Adrenal gland (tissue), 9 donors: ENCODE measurements at regions not wholly inside any gene's neighbourhood (a gene's known extent, or its start where the extent isn't known, plus 50 kb on each side); places are given as distances from the start of the nearest gene placed in this dataset.

Source experiments
- DNase-seq, 7 donors: peaks; one replicate each; pipeline ENCODE4 v3.0.0-alpha.2; 2019 to 2020
- H3K27ac ChIP-seq, 5 donors: fragments of 200-600 bp; sonication (generic) in 4 of 5; 1 replicate in 3 of 5; 2 replicates in 2 of 5; pipeline versions ENCODE4 v1.5.1 to v1.8.0; 2016 to 2020; ENCODE audit warnings: mild to moderate bottlenecking in 1 of 5
- H3K27me3 ChIP-seq: fragments of 200-600 bp; 2 replicates; pipeline ENCODE4 v1.8.0; 2021
- H3K36me3 ChIP-seq, 2 donors: fragments of 200-600 bp; replicated peaks in 1 of 2; 1 replicate in 1 of 2; 2 replicates in 1 of 2; pipeline versions ENCODE4 v1.5.1 to v1.8.0; 2018 to 2022
- H3K4me1 ChIP-seq, 2 donors: fragments of 200-600 bp; replicated peaks in 1 of 2; 1 replicate in 1 of 2; 2 replicates in 1 of 2; pipeline versions ENCODE4 v1.5.1 to v1.8.0; 2018 to 2021
- H3K4me3 ChIP-seq, 4 donors: fragments of 200-600 bp; sonication (generic) in 3 of 4; one replicate each; pipeline ENCODE4 v1.5.1; 2016 to 2018
- H3K9me3 ChIP-seq, 3 donors: fragments of 200-600 bp; sonication (generic) in 1 of 3; replicated peaks in 1 of 3; 1 replicate in 2 of 3; 2 replicates in 1 of 3; pipeline versions ENCODE4 v1.5.1 to v1.8.0; 2016 to 2021
- CTCF ChIP-seq, 6 experiments: fragments of 450-650 bp in 4 of 6; fragments of 200-600 bp in 2 of 6; sonication (generic) in 1 of 6; IDR thresholded peaks; 1 replicate in 5 of 6; 2 replicates in 1 of 6; pipeline versions ENCODE4 v1.5.1 to v1.8.0; 2016 to 2021; ENCODE audit warnings: antibody characterized with exemption in 6 of 6, mild to moderate bottlenecking in 2 of 6, moderate library complexity in 1 of 6
- POLR2A ChIP-seq, 2 donors: fragments of 450-650 bp; IDR thresholded peaks; one replicate each; pipeline ENCODE4 v1.6.1; 2017; ENCODE audit warnings: antibody characterized with exemption in 2 of 2, mild to moderate bottlenecking in 2 of 2, moderate library complexity in 1 of 2
- WGBS, 4 donors: extraction: QIAGEN DNeasy Blood & Tissue Kit in 2 of 4; methylation state at CpG; one replicate each; pipeline versions ENCODE4 v1.1.5 to v1.1.7; 2013 to 2017; 5-methylcytosine and 5-hydroxymethylcytosine counted together
- intact Hi-C, 2 donors: fragments of 100-400 bp; cut with DNase I; formaldehyde crosslinking; loops; one replicate each; pipeline versions ENCODE4 v1.14.1 to v1.15.0; 2022 to 2023
- donor health status: healthy with polysubstance abuse.
- donor health status: Bipolar disorder and iron deficiency.
- donor health status: DM: yes; HTN: yes; CAD: no.
- donor health status: DM: no; HTN: no; CAD: no.
- donor health status: DM: no; HTN: no; CAD: no.

- Histone ChIP-seq H3K4me3 (no peak overlapping the region), H3K36me3 (no peaks in the 10 kb centered on the region), H3K27me3 (no peaks in the 10 kb centered on the region), H3K9me3 (no peaks in the 10 kb centered on the region), H3K4me1 (no peaks in the 10 kb centered on the region), H3K27ac (no peak overlapping the region)
- 76 to 89% (median 84%) methylated on average over 4 of the region's 4 CpGs for WGBS, 4 donors
- intact Hi-C loops: no loop called here
- TF ChIP-seq CTCF (IDR thresholded peaks at IDR 0.05) (no peak), POLR2A (IDR thresholded peaks at IDR 0.05) (no peak)
- no peak for DNase-seq
Observed at GRCh38 chr3:124600765-124601164, 129.5 kb upstream of the UMPS start.

GRCh38 chr3:124601190-124601589 is 129.1 kb upstream of the UMPS start:
- Histone ChIP-seq H3K4me1 (peaks cover 0 to 4% of the 10 kb centered on the region in 2 donors), H3K27ac (no peak overlapping the region), H3K27me3 (no peaks in the 10 kb centered on the region), H3K9me3 (no peaks in the 10 kb centered on the region), H3K36me3 (no peaks in the 10 kb centered on the region), H3K4me3 (no peak overlapping the region)
- DNase-seq: no peak
- TF ChIP-seq CTCF (IDR thresholded peaks at IDR 0.05) (no peak), POLR2A (IDR thresholded peaks at IDR 0.05) (no peak)
- intact Hi-C loops: no loop called here
- WGBS, 4 donors: 57 to 68% (median 63%) methylated on average over 2 of the region's 2 CpGs

GRCh38 chr3:124602980-124603627 is 127.1 kb upstream of the UMPS start:
- H3K4me1 ChIP-seq: peaks cover 0 to 8% of the 10 kb centered on the region in 2 donors
- H3K4me3 ChIP-seq: no peak overlapping the region
- H3K27me3 ChIP-seq: no peaks in the 10 kb centered on the region
- WGBS, 4 donors: 72 to 90% (median 84%) methylated on average over 5 of the region's 5 CpGs
- no peak overlapping the region for H3K27ac ChIP-seq
- no peaks in the 10 kb centered on the region for H3K36me3 ChIP-seq
- DNase-seq: no peak
- H3K9me3 ChIP-seq: no peaks in the 10 kb centered on the region
- TF ChIP-seq CTCF (IDR thresholded peaks at IDR 0.05): no peak
- TF ChIP-seq POLR2A (IDR thresholded peaks at IDR 0.05): no peak
- intact Hi-C loops: no loop called here

GRCh38 chr3:124605781-124606579 is 124.3 kb upstream of the UMPS start:
- intact Hi-C loops: no loop called here
- whole genome bisulfite sequencing, 4 donors: 57 to 74% (median 66%) methylated on average over 6 of the region's 6 CpGs
- H3K4me1 ChIP-seq: peaks cover 0 to 8% of the 10 kb centered on the region in 2 donors
- no peak overlapping the region for H3K4me3 ChIP-seq
- no peaks in the 10 kb centered on the region for H3K9me3 ChIP-seq
- H3K27ac ChIP-seq: no peak overlapping the region
- DNase-seq: peak in 5 of 7 donors; percentile 41 to 73 (median 64)
- H3K27me3 ChIP-seq: no peaks in the 10 kb centered on the region
- no peaks in the 10 kb centered on the region for H3K36me3 ChIP-seq
- TF ChIP-seq CTCF (IDR thresholded peaks at IDR 0.05): no peak
- TF ChIP-seq POLR2A (IDR thresholded peaks at IDR 0.05): no peak
